DMS 273 (cell line): ENCODE measurements at regions not wholly inside any gene's neighbourhood (a gene's known extent, or its start where the extent isn't known, plus 50 kb on each side); places are given as distances from the start of the nearest gene placed in this dataset.

Experiments used
- DNase-seq: peaks from one replicate; lab custom pipeline; 2025; ENCODE audit not compliant: unreplicated experiment; lab: John Stamatoyannopoulos, UW

DNA sequence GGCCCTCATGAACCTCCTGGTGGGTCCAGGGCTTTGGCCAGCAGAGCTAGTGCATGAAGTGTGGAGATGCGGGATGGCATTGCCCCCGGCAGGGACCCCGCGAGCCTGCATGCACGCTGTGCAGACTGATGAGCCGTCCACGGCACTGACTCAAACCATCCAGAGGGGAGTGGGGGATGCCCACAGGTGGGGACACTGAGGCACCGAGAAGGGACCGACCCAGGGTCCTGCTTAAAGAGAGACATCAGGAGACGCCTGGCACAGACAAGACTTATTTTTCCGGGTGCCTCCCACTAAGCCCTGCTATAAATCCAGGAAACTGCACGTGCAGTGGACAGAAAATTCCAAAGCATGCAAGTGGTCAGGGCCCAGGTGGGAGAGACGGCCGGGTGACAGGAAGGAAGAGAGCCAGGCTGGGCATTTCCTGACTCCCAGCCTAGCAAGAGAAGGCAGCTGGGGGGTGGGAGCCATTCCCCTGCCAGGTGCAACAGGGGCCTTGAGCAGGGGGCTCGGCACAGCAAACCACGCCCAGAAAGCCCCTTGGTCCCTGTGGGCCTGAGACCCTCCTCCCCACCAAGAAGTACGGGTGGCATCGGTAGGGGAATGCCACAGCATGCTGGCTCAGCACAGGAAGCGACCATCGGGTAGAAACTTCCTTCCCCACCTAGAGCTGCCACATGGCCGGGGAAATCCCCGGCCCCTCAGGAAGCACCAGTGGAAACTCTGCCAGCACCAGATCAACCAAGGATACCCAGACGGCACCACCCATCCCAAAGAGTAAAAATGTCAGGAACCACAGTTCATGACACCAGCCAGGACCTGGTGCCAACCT, 91.5 kb downstream of the FOXL3 start:
- no peak for DNase-seq

DNA sequence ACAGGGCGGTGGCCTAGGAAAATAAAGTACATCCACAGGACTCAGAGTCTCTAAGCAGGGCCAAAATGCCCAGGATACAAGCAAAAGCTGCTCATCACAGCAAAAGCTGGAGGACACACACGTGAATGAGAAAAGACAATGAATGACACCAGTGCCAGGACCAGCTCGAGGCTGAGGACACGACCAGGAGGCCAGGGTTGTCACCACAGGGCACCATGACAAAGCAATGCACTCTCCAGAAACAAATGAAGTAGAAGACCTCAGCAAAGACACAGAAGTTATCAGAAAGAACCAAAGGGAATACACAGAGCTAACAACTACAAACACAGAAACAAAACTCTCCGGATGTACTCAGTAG, 92.1 kb downstream of the FOXL3 start:
- no peak for DNase-seq

DNA sequence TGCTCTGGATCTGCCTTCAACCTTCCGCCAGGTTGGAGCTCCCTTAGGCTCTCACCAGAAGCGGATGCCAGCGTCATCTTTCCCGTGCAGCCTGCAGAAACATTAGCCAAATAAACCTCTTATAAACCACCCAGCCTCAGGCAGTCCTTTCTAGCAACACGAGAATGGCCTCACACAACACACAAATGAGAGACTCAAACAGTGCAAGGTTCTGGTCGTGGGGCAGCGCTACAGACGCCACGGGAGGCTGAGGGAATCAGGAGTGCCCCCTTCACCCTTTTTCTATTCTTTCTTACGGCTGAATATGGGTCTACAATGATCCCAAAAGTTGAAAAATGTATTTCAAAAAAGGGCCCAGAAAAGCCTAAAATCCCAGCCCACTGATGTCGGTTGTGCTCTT, 96.4 kb downstream of the FOXL3 start:
- no peak for DNase-seq

DNA sequence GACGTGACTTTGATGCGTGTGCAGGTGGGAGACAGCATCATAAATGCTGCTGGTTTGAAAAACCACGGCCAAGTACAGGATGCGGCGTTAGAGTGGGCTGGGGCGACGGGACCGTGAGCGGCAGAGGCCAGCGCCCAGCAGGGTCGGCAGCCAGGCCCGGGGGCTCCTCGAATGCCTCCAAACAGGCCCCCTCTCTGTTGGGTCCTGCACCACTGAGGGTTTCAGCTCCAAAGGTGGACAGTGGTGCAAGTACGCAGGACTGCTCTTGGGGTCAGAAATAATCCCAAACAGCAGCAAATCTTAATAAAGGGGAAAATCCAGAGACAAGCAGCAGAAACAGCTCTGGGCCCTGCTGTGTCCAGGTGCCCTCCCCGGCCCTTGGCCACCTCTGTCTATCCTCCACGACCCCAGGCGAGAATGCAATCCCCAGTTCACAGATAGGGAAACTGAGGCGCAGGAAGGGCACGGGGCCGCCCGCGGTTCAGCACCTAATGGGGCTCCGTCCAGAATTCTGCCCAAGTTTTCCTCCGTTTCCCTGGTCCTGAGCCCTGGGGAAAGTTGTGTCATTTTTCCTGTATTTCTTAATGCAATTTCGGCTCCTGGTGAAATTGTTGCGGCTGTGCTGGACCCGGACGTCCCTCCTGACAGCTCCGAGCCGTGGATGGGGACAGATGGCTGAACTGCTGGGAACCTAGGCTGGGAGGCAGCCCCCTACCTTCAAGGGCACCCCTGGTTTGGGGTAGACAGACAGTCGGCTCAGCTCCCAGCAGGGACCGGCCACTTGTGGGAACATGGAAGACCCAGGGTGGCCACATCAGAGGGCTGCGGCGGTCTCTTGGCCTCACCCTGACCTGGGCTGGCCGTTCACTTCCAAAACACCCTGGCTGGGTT, 97.4 kb downstream of the FOXL3 start:
- no peak for DNase-seq

DNA sequence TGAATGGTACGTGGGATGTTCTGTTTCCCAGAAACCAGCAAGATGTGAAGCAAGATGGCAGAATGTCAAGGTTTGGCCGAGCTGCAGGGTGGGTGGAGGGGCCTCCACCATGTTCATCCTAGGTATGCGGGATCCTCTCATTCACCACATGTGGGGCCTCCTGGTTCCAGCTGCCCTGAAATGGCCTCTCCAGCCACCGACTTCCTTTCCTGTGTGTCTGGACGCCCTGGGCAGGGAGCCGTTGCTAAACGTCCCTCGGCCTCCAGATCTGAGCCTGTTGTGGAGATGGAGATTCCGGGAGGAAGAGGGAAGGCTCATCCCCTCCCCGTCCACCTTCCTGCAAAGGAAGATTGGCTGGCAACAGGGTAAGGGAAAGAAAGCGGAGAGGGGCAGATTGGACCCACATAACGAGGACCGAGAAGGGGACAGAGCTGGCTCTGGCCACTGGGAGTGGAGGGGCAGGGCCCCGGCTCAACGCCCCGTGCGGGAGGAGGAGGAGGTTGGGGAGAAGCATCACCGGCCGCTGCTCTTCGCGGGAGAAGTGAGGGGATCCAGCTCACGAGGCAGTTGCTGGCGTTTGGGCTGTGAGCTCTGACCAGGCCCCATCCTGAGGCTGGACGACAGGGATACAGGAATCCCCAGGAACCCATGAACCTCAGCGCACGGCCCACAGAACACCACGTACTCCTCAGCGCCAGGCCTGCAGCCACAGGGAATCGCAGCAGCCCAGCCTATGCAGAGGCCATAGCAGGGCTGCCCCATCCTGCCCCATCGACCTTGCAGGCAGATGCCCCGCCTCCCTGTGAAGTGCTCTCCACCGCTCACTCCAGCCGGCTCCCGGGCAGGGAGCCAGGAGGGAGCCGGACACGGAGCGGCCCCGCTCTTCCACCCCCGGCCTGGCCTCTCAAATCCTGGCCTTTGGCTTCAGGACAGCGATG, 98.3 kb downstream of the FOXL3 start:
- DNase-seq = no peak

DNA sequence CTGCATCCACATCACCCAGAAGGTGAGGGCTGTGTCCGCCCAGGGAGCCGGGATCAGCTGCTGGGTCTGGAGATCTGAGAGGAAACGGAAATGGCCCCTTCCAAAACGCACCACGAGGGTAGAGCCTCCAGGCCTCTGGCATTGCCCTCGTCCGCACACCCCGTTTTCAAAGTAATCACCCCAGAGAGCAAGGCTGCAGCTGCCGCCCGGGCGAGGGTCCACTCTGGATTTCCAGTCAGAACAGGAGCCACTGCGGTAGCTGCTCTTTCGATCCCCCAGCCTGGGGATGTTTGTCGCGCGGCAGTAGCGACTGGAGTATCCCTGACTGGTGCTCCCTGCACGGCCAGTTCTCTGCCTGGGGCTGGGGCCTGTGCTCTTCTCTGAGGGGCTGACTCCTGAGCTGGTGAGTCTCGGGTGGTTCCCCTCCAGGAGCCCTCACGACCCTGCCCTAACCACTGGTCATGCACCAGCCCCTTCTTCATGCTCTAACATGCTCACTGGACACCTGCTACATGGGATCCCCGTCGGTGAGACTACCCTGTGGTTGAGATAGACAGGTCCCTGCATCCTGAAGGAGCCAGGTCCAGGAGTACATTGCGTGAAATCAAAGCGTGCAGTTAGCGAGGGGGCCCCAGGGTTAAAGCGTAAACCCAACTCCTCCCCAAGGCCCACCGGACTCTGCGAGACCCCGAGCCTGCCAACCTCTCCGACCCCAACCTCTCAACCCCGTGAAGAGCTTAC, 99.2 kb downstream of the FOXL3 start:
- DNase-seq = no peak

DNA sequence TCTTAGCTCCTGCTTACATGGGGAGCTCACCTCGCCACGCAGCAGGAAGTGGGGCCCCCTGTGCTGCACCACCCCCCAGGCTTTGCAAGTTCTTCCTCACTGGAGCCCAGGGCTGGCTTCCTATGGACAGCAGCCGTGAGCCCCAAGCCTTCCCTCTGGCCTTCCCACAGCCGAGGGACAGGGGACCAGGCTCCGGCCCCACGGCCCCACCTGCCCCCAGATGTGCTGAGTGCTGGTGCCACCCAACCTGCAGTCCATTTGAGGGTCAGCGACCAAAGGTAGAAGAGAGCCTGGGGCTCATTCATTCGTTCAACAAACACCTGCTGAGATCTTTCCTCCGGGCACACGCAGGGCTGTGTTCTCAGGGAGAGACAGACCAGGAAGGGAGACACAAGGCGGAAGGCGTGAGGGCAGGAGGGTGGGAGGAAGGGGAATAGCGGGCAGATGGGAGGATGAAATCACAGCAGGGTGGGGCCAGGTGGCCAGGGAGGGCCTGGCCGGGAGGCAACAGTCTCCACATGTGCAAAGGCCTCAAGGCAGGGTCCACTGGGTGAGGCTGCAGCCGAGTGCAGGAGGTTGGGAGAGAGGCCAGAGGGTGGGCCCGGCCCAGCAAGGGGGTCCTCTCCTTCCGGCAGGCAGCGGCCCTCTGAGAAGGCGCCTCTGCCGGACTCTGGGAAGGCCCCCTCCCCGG, 100.1 kb downstream of the FOXL3 start:
- DNase-seq = peak; percentile 70

DNA sequence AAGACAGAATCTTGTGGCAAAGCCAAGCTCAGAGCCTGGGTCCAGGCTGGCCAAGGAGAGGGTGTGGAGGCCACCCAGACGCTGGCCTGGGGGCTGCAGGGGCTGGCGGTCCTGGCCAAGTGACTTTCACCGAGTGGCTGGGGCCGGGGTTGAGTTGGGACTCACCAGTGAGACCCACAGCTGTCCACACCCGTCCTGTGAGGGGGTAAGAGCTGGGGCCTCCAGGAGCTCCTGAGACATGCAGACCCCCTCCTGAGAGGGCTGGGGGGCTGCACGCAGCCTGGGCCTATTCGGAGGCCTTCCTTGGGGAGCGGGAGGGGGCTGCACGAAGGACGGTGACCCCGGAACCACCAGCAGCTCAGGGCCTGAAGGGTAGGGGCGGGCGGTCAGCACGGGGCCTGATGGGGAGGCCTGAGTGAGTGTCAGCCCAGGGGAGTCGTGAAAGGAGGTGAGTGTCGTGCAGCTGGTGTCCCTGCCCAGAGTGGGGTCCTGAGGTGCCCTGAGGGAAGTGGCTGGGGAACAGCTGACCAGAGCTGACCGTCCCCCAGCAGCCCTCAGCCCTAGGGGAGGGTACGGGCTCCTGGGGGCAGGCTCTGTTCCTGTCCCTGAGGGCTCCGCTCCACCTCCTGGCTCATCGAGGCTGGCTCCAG, 100.9 kb downstream of the FOXL3 start:
- no peak for DNase-seq

DNA sequence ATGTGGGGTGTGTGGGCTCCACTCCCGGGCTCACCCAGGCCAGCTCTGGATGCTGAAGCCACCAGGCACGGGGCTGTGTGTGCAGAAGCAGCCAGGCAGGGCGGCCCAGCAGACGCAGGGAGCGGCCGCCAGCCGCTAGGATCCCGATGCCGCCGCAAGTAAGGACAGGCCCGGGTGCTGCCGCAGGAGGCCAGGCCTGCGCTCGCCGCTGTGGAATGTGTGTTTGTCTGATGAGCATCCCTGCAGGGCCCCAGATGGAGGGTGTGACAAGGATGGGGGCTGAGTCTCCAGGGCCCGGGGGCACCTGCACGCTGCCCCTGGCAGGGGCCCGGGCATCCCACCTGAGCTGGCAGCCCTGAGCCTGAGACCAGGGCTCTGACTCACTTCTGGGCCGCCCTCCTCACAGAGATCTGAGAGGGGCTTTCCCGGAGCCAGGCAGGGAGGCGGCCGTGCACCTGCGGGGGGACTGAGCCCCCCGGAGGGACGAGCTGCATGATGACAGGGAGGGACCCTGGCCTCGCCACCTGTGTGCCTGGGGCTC, 101.5 kb downstream of the FOXL3 start:
- peak; percentile 80 for DNase-seq

DNA sequence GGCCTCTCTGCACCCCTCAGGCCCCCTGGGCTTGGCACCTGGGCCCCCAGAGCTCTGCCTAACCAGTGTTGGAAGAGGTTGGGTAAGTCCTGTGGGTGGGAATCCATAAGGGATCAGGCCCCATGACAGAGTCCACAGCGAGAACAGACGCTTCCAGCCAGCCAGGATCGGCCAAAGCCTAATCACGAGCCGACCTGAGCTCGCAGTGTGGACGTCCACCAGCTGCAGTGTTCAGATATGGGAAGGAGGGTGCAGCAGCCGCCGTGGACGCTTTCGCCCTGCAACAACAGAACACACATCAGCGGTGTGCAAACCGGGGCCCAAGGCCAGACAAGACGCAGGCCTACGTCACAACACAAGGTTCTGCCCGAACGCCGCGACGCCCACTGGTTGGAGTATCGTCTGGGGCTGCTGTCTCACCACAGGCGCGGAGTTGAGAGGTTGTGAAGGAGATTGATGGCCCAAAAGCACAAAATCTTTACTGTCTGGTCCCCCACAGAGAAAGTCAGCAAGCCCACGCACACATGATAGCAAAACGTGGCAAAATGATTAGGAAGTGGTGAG, 102.1 kb downstream of the FOXL3 start:
- DNase-seq = no peak

DNA sequence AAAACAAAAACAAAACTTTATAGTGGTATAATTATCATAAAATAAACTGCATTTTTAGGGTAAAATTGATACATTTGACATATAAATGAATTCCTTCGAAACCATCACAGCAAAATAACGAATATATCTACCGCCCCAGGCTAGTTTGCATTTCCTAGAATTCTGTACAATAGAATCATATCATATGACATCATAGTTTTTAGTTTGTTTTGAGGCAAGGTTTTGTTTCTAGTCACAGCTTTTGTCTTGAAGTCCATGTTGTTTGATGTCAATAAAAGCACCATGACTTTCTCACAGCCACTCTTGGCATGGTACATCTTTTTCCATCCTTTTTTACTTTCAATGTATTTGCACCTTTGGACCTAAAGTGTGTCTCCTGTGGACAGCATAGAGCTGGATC, 102.9 kb downstream of the FOXL3 start:
- no peak for DNase-seq

DNA sequence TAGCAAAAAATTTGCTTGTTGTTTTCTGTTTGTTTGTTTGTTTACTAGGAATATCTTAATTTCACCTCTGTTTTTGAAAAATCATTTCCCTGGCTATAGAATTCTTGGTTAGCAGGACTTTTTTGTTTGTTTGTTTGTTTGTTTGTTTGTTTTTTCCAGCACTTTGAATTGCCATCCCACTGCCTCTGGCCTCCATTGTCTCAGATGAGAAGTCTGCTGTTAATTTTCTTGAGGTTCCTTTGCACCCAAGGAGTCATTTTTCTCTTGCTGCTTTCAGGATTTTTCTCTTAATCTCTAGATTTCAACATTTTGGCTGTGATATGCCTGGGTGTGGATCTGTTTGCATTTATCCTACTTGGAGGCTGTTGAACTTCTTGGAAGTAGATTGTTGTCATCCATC, 105.7 kb downstream of the FOXL3 start:
- DNase-seq = no peak

DNA sequence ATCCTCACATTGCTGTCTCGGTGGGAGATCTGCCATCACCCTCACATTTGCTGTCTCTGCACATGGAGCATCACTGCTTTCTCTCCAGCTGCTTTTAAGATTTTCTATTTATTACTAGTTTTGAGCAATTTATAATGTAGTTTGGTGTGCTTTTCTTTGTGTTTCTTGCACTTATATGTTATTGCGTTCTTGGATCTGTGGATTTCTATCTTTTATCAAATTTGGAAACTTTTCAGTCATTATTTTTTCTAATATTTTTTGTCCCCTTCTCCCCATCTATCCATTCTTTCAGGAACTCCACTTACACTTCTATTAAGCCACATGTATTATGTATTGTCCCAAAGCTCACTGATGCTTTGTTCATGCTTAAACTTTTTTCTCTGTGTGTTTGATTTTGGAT, 108.9 kb downstream of the FOXL3 start:
- DNase-seq = no peak

DNA sequence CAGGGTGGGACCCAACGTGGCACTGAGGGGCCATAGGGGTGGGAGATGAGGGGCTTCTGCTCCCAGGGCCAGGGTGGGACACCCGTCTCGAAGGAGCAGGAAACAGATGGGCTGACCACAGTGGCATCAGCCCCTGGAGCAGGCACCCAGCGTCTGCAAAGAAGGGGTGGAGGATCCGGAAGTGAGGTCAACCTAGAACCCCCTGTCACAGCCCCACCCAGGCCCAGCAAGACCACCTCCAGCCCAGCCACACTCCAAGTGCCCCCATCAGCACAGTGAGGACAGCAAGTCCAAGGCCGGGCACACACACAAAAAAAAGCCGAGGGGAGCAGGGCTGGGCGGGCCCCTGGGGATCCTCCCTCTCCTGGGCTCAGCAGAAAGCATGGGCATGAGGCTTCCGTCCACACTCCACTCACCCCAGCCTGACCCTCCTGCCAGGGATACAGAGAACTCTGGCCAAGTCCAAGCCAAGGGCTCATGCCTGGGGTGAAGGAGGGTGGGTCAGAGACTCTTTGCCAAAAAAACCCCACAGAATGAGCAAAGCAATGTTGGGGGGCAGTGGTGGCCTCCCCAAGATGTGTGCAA, 111.0 kb downstream of the FOXL3 start:
- DNase-seq = no peak

DNA sequence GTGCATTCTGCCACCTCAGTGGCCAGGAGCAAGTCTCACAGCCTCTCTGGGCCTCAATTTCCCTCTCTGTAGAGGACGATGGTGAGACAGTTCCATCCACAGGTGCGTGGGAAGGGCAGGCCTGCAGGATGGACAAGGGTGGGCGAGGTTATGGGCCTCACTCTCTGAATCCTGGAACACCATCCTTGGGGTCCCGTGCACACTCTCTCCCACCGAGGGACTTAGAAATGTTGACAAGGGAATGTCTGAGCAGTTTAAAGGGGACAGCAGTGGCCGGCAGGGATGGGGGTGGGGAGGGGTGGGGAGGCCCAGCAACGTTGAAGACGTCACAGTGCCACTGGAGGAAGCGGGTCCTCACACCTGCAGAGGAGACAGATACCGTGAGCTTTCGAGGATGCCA, 111.5 kb downstream of the FOXL3 start:
- DNase-seq = no peak

DNA sequence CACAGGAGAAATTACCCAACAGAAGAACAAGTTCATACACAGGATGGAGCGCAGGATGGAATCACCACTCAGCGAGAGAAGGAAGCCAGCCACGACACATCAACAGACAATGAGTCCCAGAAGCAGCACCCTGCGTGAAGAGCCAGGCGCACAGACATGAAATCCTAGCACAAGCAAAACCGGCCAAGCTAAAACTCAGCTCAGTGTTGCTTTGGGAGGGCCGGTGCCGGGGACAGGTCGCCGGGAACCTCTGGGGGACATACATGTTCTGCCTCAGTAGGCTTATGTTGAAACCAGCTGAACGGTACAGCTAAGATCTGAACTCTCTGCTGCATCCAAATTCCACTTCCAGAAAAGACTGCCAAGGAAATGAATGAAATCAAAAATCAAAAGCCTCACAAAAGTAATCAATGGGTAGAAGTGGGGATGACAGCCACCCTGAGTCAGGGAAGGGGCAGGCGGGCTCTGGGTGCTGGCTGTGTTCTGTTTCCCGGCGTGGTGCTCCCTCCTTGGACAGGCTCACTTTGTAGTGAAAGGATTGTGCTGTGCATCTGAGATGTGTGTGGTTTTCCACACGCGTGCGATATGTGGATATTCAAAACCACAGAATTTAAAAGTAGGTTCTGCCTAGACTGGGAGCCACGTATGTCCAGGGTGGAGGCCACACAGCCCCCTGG, 114.7 kb downstream of the PDGFA start:
- no peak for DNase-seq

DNA sequence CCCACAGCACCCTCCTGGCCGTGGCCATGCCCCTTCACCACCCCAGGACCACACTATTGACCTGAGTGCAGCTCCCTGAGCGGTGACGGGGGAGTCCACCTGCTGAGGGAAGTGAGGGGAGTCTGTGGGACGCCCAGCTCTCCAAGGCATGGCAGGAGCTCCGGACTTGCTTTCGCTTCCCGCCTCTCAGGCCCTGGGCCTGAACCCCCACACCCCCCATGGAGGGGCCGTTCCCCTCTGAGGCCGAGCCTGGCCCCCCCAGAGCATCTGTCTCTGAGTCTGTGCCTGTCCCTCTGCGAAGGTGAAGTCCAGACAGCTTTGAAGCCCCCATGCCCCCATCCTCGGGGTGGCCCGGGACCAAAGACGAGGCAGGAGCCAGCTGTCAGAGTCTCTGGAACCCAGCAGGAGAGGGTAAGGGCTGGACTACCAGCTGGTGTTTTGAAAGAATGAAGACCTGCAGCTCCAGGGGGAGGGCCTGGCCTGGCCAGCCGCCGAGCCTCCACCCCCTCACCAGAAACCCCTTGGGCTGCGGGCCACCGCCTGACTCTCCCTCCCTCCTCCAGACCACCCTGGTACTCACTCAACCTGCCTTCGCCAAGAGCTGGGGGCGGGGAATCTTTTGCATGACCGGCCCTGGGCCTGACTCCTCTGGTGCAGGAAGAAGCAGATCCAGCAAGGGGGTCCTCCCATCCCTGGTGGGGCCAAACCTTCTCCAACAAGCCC, 114.0 kb downstream of the PDGFA start:
- peak; percentile 95 for DNase-seq
